HepG2 (cell line): ENCODE measurements at regions not wholly inside any gene's neighbourhood (a gene's known extent, or its start where the extent isn't known, plus 50 kb on each side); places are given as distances from the start of the nearest gene placed in this dataset.

Source experiments
- ATAC-seq: fragments of 200-7000 bp; cut with Tn5 transposase; 3 replicates; pipeline ENCODE4 v1.9.1; 2020; ENCODE audit warnings: mild to moderate bottlenecking, moderate library complexity
- BruUV-seq: library from RNA; stranded (reverse); fragments of 400-500 nt; replicated peaks from 2 replicates; lab custom pipeline; 2021; lab: Mats Ljungman, UMichigan
- CTCF ChIA-PET: fragments of 300-600 bp; formaldehyde crosslinking; extraction: SDS; loops from one replicate; lab custom pipeline; 2021; ENCODE audit warnings: low total read pairs, inconsistent platforms, low intra/inter-chr PET ratio; lab: Yijun Ruan, JAX
- POLR2A ChIA-PET: fragments of 350-600 bp; sonication (Branson Sonifier 250); formaldehyde crosslinking; loops from one replicate; lab custom pipeline; 2020; ENCODE audit warnings: antibody characterized with exemption, inconsistent platforms; lab: Yijun Ruan, JAX
- DNase-seq: peaks from one replicate; pipeline ENCODE4 v3.0.0-alpha.2; 2015; ENCODE audit warnings: low spot score
- FAIRE-seq: peaks from 3 replicates; lab custom pipeline; 2011; peaks lifted over from hg19 to GRCh38; lab: Jason Lieb, UNC
- H2AFZ ChIP-seq: one replicate; pipeline ENCODE4 v1.6.1; 2011; ENCODE audit warnings: low read length, inconsistent platforms
- H3K27ac ChIP-seq: fragments of 300-600 bp; 3 replicates; pipeline ENCODE4 v1.8.0; 2011; ENCODE audit warnings: mixed run types, mild to moderate bottlenecking, mixed read lengths, low read length, inconsistent platforms; ENCODE audit not compliant: insufficient read depth; ENCODE audit errors: extremely low read length
- H3K27me3 ChIP-seq, 2 experiments: fragments of 200-600 bp in 1 of 2; 2 replicates in 1 of 2; 3 replicates in 1 of 2; pipeline versions ENCODE4 v1.6.0 to v1.8.0; 2011; ENCODE audit warnings: low read length in 2 of 2, mild to moderate bottlenecking in 2 of 2, moderate library complexity in 2 of 2, inconsistent platforms in 1 of 2; ENCODE audit not compliant: insufficient read depth in 2 of 2, control insufficient read depth in 1 of 2
- H3K36me3 ChIP-seq, 2 experiments: fragments of 200-600 bp in 1 of 2; replicated peaks in 1 of 2; 2 replicates in 1 of 2; 3 replicates in 1 of 2; pipeline versions ENCODE4 v1.5.1 to v1.8.0; 2011; ENCODE audit warnings: low read length in 2 of 2, inconsistent platforms in 1 of 2; ENCODE audit not compliant: insufficient read depth in 2 of 2, control insufficient read depth in 1 of 2
- H3K4me1 ChIP-seq: 2 replicates; pipeline ENCODE4 v1.5.1; 2012; ENCODE audit warnings: low read length, inconsistent platforms; ENCODE audit not compliant: insufficient read depth
- H3K4me2 ChIP-seq: 2 replicates; pipeline ENCODE4 v1.6.0; 2011; ENCODE audit warnings: low read depth, low read length, inconsistent platforms
- H3K4me3 ChIP-seq, 3 experiments: fragments of 200-600 bp in 1 of 3; sonication (generic), shearing (Covaris generic) in 1 of 3; replicated peaks in 1 of 3; 2 replicates each; pipeline ENCODE4 v1.5.1; 2011 to 2016; ENCODE audit warnings: low read length in 3 of 3, inconsistent platforms in 2 of 3, low read depth in 2 of 3, mild to moderate bottlenecking in 2 of 3, control low read depth in 1 of 3, mixed read lengths in 1 of 3; ENCODE audit not compliant: insufficient read depth in 1 of 3
- H3K79me2 ChIP-seq: one replicate; pipeline ENCODE4 v1.6.1; 2011; ENCODE audit warnings: low read length, inconsistent platforms; ENCODE audit not compliant: insufficient read depth
- H3K9ac ChIP-seq: 2 replicates; pipeline ENCODE4 v1.6.0; 2011; ENCODE audit warnings: mild to moderate bottlenecking, low read depth, low read length, inconsistent platforms; ENCODE audit not compliant: insufficient read depth
- H3K9me3 ChIP-seq: 2 replicates; pipeline ENCODE4 v1.5.1; 2012; ENCODE audit warnings: mild to moderate bottlenecking, low read length
- H4K20me1 ChIP-seq: 2 replicates; pipeline ENCODE4 v1.6.0; 2011; ENCODE audit warnings: inconsistent platforms, mild to moderate bottlenecking, low read length, moderate library complexity; ENCODE audit not compliant: insufficient read depth
- ASH2L ChIP-seq: fragments of 300-600, 200-600 bp; sonication (generic); IDR thresholded peaks from 2 replicates; pipeline ENCODE4 v1.7.0; 2017; ENCODE audit warnings: low read depth, mild to moderate bottlenecking, moderate library complexity, mixed read lengths, low read length; ENCODE audit not compliant: insufficient read length
- ATF7-NPFF ChIP-seq: sonication (generic); formaldehyde crosslinking; IDR thresholded peaks from 2 replicates; pipeline ENCODE4 v1.8.1; 2023; ENCODE audit warnings: mild to moderate bottlenecking, low read depth, missing genetic modification reagents, moderate library complexity
- GABPA ChIP-seq, 2 experiments: IDR thresholded peaks; 2 replicates each; pipeline ENCODE4 v1.6.1; 2011 to 2016; ENCODE audit warnings: low read depth in 2 of 2, low read length in 1 of 2, missing biosample characterization in 1 of 2, missing genetic modification characterization in 1 of 2
- GPBP1L1 ChIP-seq: sonication (generic); formaldehyde crosslinking; IDR thresholded peaks from 2 replicates; pipeline ENCODE4 v1.5.0; 2020; ENCODE audit warnings: mild to moderate bottlenecking, missing genetic modification reagents
- MLLT10 ChIP-seq: sonication (generic); formaldehyde crosslinking; IDR thresholded peaks from 2 replicates; pipeline ENCODE4 v1.4.0; 2020; ENCODE audit warnings: missing genetic modification reagents
- NFKBIZ ChIP-seq: IDR thresholded peaks from 2 replicates; pipeline ENCODE4 v1.6.1; 2018; ENCODE audit warnings: missing genetic modification reagents, missing compliant biosample characterization
- SP140L ChIP-seq: sonication (generic); formaldehyde crosslinking; IDR thresholded peaks from 2 replicates; pipeline ENCODE4 v1.4.0; 2020; ENCODE audit warnings: missing genetic modification reagents, borderline replicate concordance
- TCF7L2 ChIP-seq: IDR thresholded peaks from 2 replicates; pipeline ENCODE4 v1.6.1; 2011; ENCODE audit warnings: mild to moderate bottlenecking, low read depth, low read length, moderate library complexity
- TERF1 ChIP-seq: sonication (generic); formaldehyde crosslinking; IDR thresholded peaks from 2 replicates; pipeline ENCODE4 v1.8.0; 2022; ENCODE audit warnings: mild to moderate bottlenecking, missing genetic modification reagents, moderate library complexity
- ZFP37 ChIP-seq: sonication (generic); formaldehyde crosslinking; IDR thresholded peaks from 2 replicates; pipeline ENCODE4 v1.4.0; 2020; ENCODE audit warnings: missing genetic modification reagents, borderline replicate concordance
- ZNF121 ChIP-seq: sonication (generic); formaldehyde crosslinking; IDR thresholded peaks from 2 replicates; pipeline ENCODE4 v1.5.0; 2020; ENCODE audit warnings: mild to moderate bottlenecking, missing genetic modification reagents
- ZNF350 ChIP-seq: sonication (generic); formaldehyde crosslinking; IDR thresholded peaks from 2 replicates; pipeline ENCODE4 v1.4.0; 2020; ENCODE audit warnings: mild to moderate bottlenecking, low read depth, missing genetic modification reagents, borderline replicate concordance
- ZNF367 ChIP-seq: sonication (generic); formaldehyde crosslinking; IDR thresholded peaks from 2 replicates; pipeline ENCODE4 v1.4.0; 2020; ENCODE audit warnings: missing genetic modification reagents, borderline replicate concordance
- ZNF704 ChIP-seq: sonication (generic); formaldehyde crosslinking; IDR thresholded peaks from 2 replicates; pipeline ENCODE4 v1.8.1; 2023; ENCODE audit warnings: mild to moderate bottlenecking, inconsistent platforms, moderate library complexity, missing genetic modification reagents, borderline replicate concordance
- ZNF883 ChIP-seq: sonication (generic); formaldehyde crosslinking; IDR thresholded peaks from 2 replicates; pipeline ENCODE4 v1.5.1; 2020; ENCODE audit warnings: mild to moderate bottlenecking, missing genetic modification reagents; ENCODE audit errors: not compliant biosample characterization
- WGBS: methylation state at CpG from one replicate; pipeline ENCODE4 v1.1.6; 2017; ENCODE audit warnings: low lambda C conversion rate; 5-methylcytosine and 5-hydroxymethylcytosine counted together
- in situ Hi-C: cut with HindIII; loops from 2 replicates; pipeline ENCODE4 v1.10.0; 2017; ENCODE audit warnings: low pct_unique_long_range_greater_than_20kb; ENCODE audit not compliant: extremely low pct_ligation_motif_present
- intact Hi-C: fragments of 100-400 bp; cut with micrococcal nuclease; formaldehyde crosslinking; loops from one replicate; pipeline ENCODE4 v1.10.0; 2022; ENCODE audit not compliant: unreplicated experiment

- in situ Hi-C loops = no loop called here
- Histone ChIP-seq H4K20me1 (no peaks in the 10 kb centered on the region), H3K27ac (no peak overlapping the region), H3K36me3 (no peaks in the 10 kb centered on the region), H3K9ac (no peak overlapping the region), H3K79me2 (no peaks in the 10 kb centered on the region), H3K4me2 (no peak overlapping the region), H2AFZ (no peak overlapping the region), H3K27me3 (peaks cover 0 to 7% of the 10 kb centered on the region in 2 experiments; a peak in 1 of 5 replicates), H3K4me1 (peaks cover 24% of the 10 kb centered on the region), H3K9me3 (no peaks in the 10 kb centered on the region), H3K4me3 (no peak overlapping the region)
- ATAC-seq (no peak), FAIRE-seq (no peak), DNase-seq (no peak)
- POLR2A ChIA-PET = no interaction called here
- CTCF ChIA-PET = no interaction called here
- TF ChIP-seq ZNF704 (CRISPR knock-in tag) = no peak
- no peak for TF ChIP-seq ZNF367 (CRISPR knock-in tag)
- no peak for TF ChIP-seq NFKBIZ (CRISPR knock-in tag)
- no peak for TF ChIP-seq SP140L
- TF ChIP-seq GPBP1L1 (CRISPR knock-in tag) = no peak
- no peak for TF ChIP-seq ZFP37 (CRISPR knock-in tag)
- TF ChIP-seq GABPA (IDR thresholded peaks at IDR 0.05; ENCODE audit: low read depth, low read length) = no peak
- no peak for TF ChIP-seq GABPA (CRISPR knock-in tag; IDR thresholded peaks at IDR 0.05; ENCODE audit: low read depth)
- no peak for TF ChIP-seq ATF7-NPFF
- no peak for TF ChIP-seq MLLT10 (CRISPR knock-in tag)
- TF ChIP-seq ZNF883 (CRISPR knock-in tag) = no peak
- no peak for TF ChIP-seq TCF7L2
- no peak for TF ChIP-seq TERF1 (CRISPR knock-in tag)
- TF ChIP-seq ZNF350 (CRISPR knock-in tag) = no peak
- no peak for TF ChIP-seq ASH2L
- TF ChIP-seq ZNF121 (CRISPR knock-in tag) = no peak
- WGBS = 62% methylated on average over 8 of the region's 8 CpGs
- no TSS peak for BruUV-seq
- intact Hi-C loops = no loop called here
Measured at GRCh38 chr10:70992436-70992835, 104.1 kb upstream of the PCBD1 start.
